ENCODE measurements at regions not wholly inside any gene's neighbourhood (a gene's known extent, or its start where the extent isn't known, plus 50 kb on each side); places are given as distances from the start of the nearest gene placed in this dataset.

DNA sequence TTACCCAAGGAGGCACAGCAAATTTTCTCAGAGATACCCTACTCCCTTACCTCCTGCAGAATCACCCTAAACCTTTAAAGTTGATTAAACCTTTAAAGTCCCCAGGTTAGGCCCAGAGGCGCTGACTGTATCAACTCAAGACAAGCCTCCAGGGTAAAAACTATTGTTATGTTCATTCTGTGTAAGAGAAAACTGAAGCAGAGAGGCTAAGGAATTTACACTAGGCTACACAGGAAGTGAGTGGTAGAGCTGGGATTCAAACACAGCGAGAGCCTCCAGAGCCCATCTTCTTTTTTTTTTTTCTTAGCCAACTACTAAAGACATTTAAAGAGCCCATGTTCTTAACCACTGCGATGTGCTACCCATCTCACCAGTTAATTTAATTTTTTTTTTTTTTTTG lies 56.3 kb upstream of the GRK3 start:
- intact Hi-C loops (cut with micrococcal nuclease) = no loop called here
- DNase-seq (no peak), ATAC-seq (ENCODE audit: low read depth) (no peak)
- WGBS (ENCODE audit: insufficient coverage) = no CpG with 5 or more reads among the region's 3 CpGs
- H3K4me2 ChIP-seq (replicated peaks; ENCODE audit: low read depth, low read length, poor library complexity, severe bottlenecking) = no peak overlapping the region
- no peaks in the 10 kb centered on the region for H3K9me3 Mint-ChIP-seq (ENCODE audit: insufficient read depth)
- no peaks in the 10 kb centered on the region for H3K79me2 ChIP-seq (ENCODE audit: control insufficient read depth, insufficient read depth, low read length)
- H3K9ac ChIP-seq (ENCODE audit: low read length) = no peak overlapping the region
- H3K4me3 ChIP-seq (ENCODE audit: control extremely low read depth in 1 of 5, extremely low read depth in 1 of 5, insufficient read depth in 1 of 5, low read depth in 2 of 5, low read length in 4 of 5) = no peak overlapping the region
- H3K4me3 Mint-ChIP-seq = no peak overlapping the region
- no peak overlapping the region for H3K27ac Mint-ChIP-seq
- H3K9me3 ChIP-seq (ENCODE audit: control extremely low read depth in 1 of 3, control insufficient read depth in 2 of 3, insufficient read depth in 1 of 3, low read length in 2 of 3) = no peaks in the 10 kb centered on the region
- H3K27ac ChIP-seq (ENCODE audit: low read length in 2 of 2) = no peak overlapping the region
- H3K4me1 Mint-ChIP-seq = no peaks in the 10 kb centered on the region
- TF ChIP-seq CTCF (IDR thresholded peaks at IDR 0.05) (no peak), EZH2 (IDR thresholded peaks at IDR 0.05; ENCODE audit: borderline replicate concordance, insufficient read depth, low read depth, low read length, poor library complexity, severe bottlenecking) (no peak)
- CTCF ChIA-PET = interaction anchor here (1.2 kb wide), 1 partner anchor 36 kb away, joined by 4 read pairs; no protein-coding TSS in a partner anchor
- POLR2A ChIA-PET = no interaction called here
- H3K36me3 ChIP-seq (replicated peaks in 1 of 2; ENCODE audit: control extremely low read depth in 1 of 2, control insufficient read depth in 1 of 2, extremely low read depth in 1 of 2, insufficient read depth in 2 of 2, low read length in 1 of 2) = peaks cover 0 to 13% of the 10 kb centered on the region in 2 experiments
- no peaks in the 10 kb centered on the region for H3K27me3 Mint-ChIP-seq
- H2AFZ ChIP-seq (ENCODE audit: insufficient read depth, low read depth, low read length, poor library complexity, severe bottlenecking) = no peak overlapping the region
- H3K4me1 ChIP-seq (ENCODE audit: control insufficient read depth in 2 of 2, insufficient read depth in 2 of 2, low read length in 2 of 2) = no peaks in the 10 kb centered on the region
- no peaks in the 10 kb centered on the region for H3K27me3 ChIP-seq (replicated peaks in 1 of 4; ENCODE audit: control extremely low read depth in 1 of 4, control insufficient read depth in 3 of 4, insufficient read depth in 4 of 4, low read length in 3 of 4)
- H4K20me1 ChIP-seq (ENCODE audit: control insufficient read depth, insufficient read depth, low read length, poor library complexity, severe bottlenecking) = no peaks in the 10 kb centered on the region

GRCh38 chr22:25508761-25509321 lies 55.6 kb upstream of the GRK3 start:
- ATAC-seq (ENCODE audit: low read depth) = no peak
- H3K9ac ChIP-seq (ENCODE audit: low read length) = no peak overlapping the region
- Mint-ChIP-seq H3K27ac (no peak overlapping the region), H3K4me1 (no peaks in the 10 kb centered on the region), H3K4me3 (no peak overlapping the region), H3K27me3 (no peaks in the 10 kb centered on the region), H3K9me3 (ENCODE audit: insufficient read depth) (no peaks in the 10 kb centered on the region)
- DNase-seq = no peak
- intact Hi-C loops (cut with micrococcal nuclease) = no loop called here
- H3K4me3 ChIP-seq (ENCODE audit: control extremely low read depth in 1 of 5, extremely low read depth in 1 of 5, insufficient read depth in 1 of 5, low read depth in 2 of 5, low read length in 4 of 5) = no peak overlapping the region
- no peaks in the 10 kb centered on the region for H3K27me3 ChIP-seq (replicated peaks in 1 of 4; ENCODE audit: control extremely low read depth in 1 of 4, control insufficient read depth in 3 of 4, insufficient read depth in 4 of 4, low read length in 3 of 4)
- TF ChIP-seq EZH2 (IDR thresholded peaks at IDR 0.05; ENCODE audit: borderline replicate concordance, insufficient read depth, low read depth, low read length, poor library complexity, severe bottlenecking) = no peak
- no peak for TF ChIP-seq CTCF (IDR thresholded peaks at IDR 0.05)
- WGBS (ENCODE audit: insufficient coverage) = 86% methylated on average over 1 of the region's 5 CpGs
- no peak overlapping the region for H2AFZ ChIP-seq (ENCODE audit: insufficient read depth, low read depth, low read length, poor library complexity, severe bottlenecking)
- H3K36me3 ChIP-seq (replicated peaks in 1 of 2; ENCODE audit: control extremely low read depth in 1 of 2, control insufficient read depth in 1 of 2, extremely low read depth in 1 of 2, insufficient read depth in 2 of 2, low read length in 1 of 2) = peaks cover 0 to 13% of the 10 kb centered on the region in 2 experiments
- H3K4me2 ChIP-seq (replicated peaks; ENCODE audit: low read depth, low read length, poor library complexity, severe bottlenecking) = no peak overlapping the region
- H3K9me3 ChIP-seq (ENCODE audit: control extremely low read depth in 1 of 3, control insufficient read depth in 2 of 3, insufficient read depth in 1 of 3, low read length in 2 of 3) = no peaks in the 10 kb centered on the region
- ChIA-PET CTCF (interaction anchor here (1.2 kb wide), 1 partner anchor 35 kb away, joined by 4 read pairs; no protein-coding TSS in a partner anchor), POLR2A (no interaction called here)
- H3K27ac ChIP-seq (ENCODE audit: low read length in 2 of 2) = no peak overlapping the region
- no peaks in the 10 kb centered on the region for H4K20me1 ChIP-seq (ENCODE audit: control insufficient read depth, insufficient read depth, low read length, poor library complexity, severe bottlenecking)
- no peaks in the 10 kb centered on the region for H3K4me1 ChIP-seq (ENCODE audit: control insufficient read depth in 2 of 2, insufficient read depth in 2 of 2, low read length in 2 of 2)
- no peaks in the 10 kb centered on the region for H3K79me2 ChIP-seq (ENCODE audit: control insufficient read depth, insufficient read depth, low read length)

Data from B cell (primary cell).